Colonic mucosa (tissue), 4 donors: ENCODE measurements at regions not wholly inside any gene's neighbourhood (a gene's known extent, or its start where the extent isn't known, plus 50 kb on each side); places are given as distances from the start of the nearest gene placed in this dataset.

Experiments used
- DNase-seq: peaks from one replicate; pipeline ENCODE4 v3.0.0-alpha.2; 2020
- H3K27ac ChIP-seq: fragments of 200-600 bp; one replicate; pipeline ENCODE4 v1.8.0; 2021
- H3K27me3 ChIP-seq: fragments of 200-600 bp; one replicate; pipeline ENCODE4 v1.8.0; 2021
- H3K36me3 ChIP-seq: fragments of 200-600 bp; one replicate; pipeline ENCODE4 v1.8.0; 2021
- H3K4me1 ChIP-seq: fragments of 200-600 bp; one replicate; pipeline ENCODE4 v1.8.0; 2021; ENCODE audit warnings: mild to moderate bottlenecking
- H3K4me3 ChIP-seq: fragments of 200-600 bp; one replicate; pipeline ENCODE4 v1.8.0; 2021
- H3K9ac ChIP-seq, 2 donors: one replicate each; pipeline ENCODE4 v1.7.0; 2013; ENCODE audit warnings: control low read depth in 2 of 2, low read depth in 2 of 2, low read length in 2 of 2
- H3K9me3 ChIP-seq: fragments of 200-600 bp; one replicate; pipeline ENCODE4 v1.8.0; 2021
- CTCF ChIP-seq: fragments of 200-600 bp; IDR thresholded peaks from one replicate; pipeline ENCODE4 v1.8.0; 2022; ENCODE audit warnings: antibody characterized with exemption, mild to moderate bottlenecking
- intact Hi-C: fragments of 100-400 bp; cut with DNase I; formaldehyde crosslinking; loops from one replicate; pipeline ENCODE4 v1.14.1; 2022
- donor health status: healthy.
- donor health status: DM: no; HTN: no; CAD: no.
- donor health status: DM: no; HTN: no; CAD: no.

GRCh38 chr3:64956711-64957325 is 269.0 kb upstream of the ADAMTS9 start:
- Histone ChIP-seq H3K9me3 (no peaks in the 10 kb centered on the region), H3K4me3 (no peak overlapping the region), H3K27ac (no peak overlapping the region), H3K4me1 (no peaks in the 10 kb centered on the region), H3K9ac (no peak overlapping the region), H3K27me3 (no peaks in the 10 kb centered on the region), H3K36me3 (no peaks in the 10 kb centered on the region)
- intact Hi-C loops, result no loop called here
- no peak for DNase-seq
- no peak for TF ChIP-seq CTCF

- Histone ChIP-seq H3K36me3 (no peaks in the 10 kb centered on the region), H3K4me1 (no peaks in the 10 kb centered on the region), H3K9me3 (no peaks in the 10 kb centered on the region), H3K4me3 (no peak overlapping the region), H3K9ac (no peak overlapping the region), H3K27ac (no peak overlapping the region), H3K27me3 (no peaks in the 10 kb centered on the region)
- no peak for TF ChIP-seq CTCF
- DNase-seq, result peak; percentile 59
- intact Hi-C loops, result no loop called here
Measured at GRCh38 chr3:64954995-64955636, 267.3 kb upstream of the ADAMTS9 start.

- Histone ChIP-seq H3K9ac (no peak overlapping the region), H3K36me3 (no peaks in the 10 kb centered on the region), H3K4me1 (no peaks in the 10 kb centered on the region), H3K27ac (no peak overlapping the region), H3K4me3 (no peak overlapping the region), H3K9me3 (no peaks in the 10 kb centered on the region), H3K27me3 (no peaks in the 10 kb centered on the region)
- no peak for DNase-seq
- no peak for TF ChIP-seq CTCF
- intact Hi-C loops, result no loop called here
Measured at GRCh38 chr3:64945171-64945729, 257.4 kb upstream of the ADAMTS9 start.

GRCh38 chr3:64943866-64944265 is 256.1 kb upstream of the ADAMTS9 start:
- H3K9me3 ChIP-seq, result no peaks in the 10 kb centered on the region
- TF ChIP-seq CTCF, result no peak
- no peak overlapping the region for H3K4me3 ChIP-seq
- no peak for DNase-seq
- H3K9ac ChIP-seq, result no peak overlapping the region
- H3K36me3 ChIP-seq, result no peaks in the 10 kb centered on the region
- H3K4me1 ChIP-seq, result no peaks in the 10 kb centered on the region
- no peaks in the 10 kb centered on the region for H3K27me3 ChIP-seq
- H3K27ac ChIP-seq, result no peak overlapping the region
- intact Hi-C loops, result no loop called here

- no peaks in the 10 kb centered on the region for H3K36me3 ChIP-seq
- no peak overlapping the region for H3K4me3 ChIP-seq
- no peaks in the 10 kb centered on the region for H3K4me1 ChIP-seq
- TF ChIP-seq CTCF, result no peak
- no peaks in the 10 kb centered on the region for H3K9me3 ChIP-seq
- intact Hi-C loops, result no loop called here
- H3K27me3 ChIP-seq, result no peaks in the 10 kb centered on the region
- no peak for DNase-seq
- no peak overlapping the region for H3K9ac ChIP-seq
- no peak overlapping the region for H3K27ac ChIP-seq
Measured at GRCh38 chr3:64940596-64941348, 253.0 kb upstream of the ADAMTS9 start.
